Putamen (tissue), 1 donor: ENCODE measurements at regions not wholly inside any gene's neighbourhood (a gene's known extent, or its start where the extent isn't known, plus 50 kb on each side); places are given as distances from the start of the nearest gene placed in this dataset.
A peak's percentile ranks its signal among the peaks of the same experiment; 100 is the strongest.

Experiments
- DNase-seq: peaks from one replicate; pipeline ENCODE4 v3.0.0-alpha.2; 2016; ENCODE audit warnings: low spot score

GRCh38 chr15:37695719-37696118, 238.7 kb upstream of the TMCO5A start:
- DNase-seq = no peak

GRCh38 chr15:37698679-37699078, 235.8 kb upstream of the TMCO5A start:
- DNase-seq = no peak

GRCh38 chr15:37701230-37701629, 233.2 kb upstream of the TMCO5A start:
- DNase-seq = no peak

- DNase-seq = no peak
Measured at GRCh38 chr15:37709669-37710068, 224.8 kb upstream of the TMCO5A start.

GRCh38 chr15:37715101-37715500, 219.3 kb upstream of the TMCO5A start:
- no peak for DNase-seq

GRCh38 chr15:37720267-37720666, 214.2 kb upstream of the TMCO5A start:
- no peak for DNase-seq

- no peak for DNase-seq
Measured at GRCh38 chr15:37731146-37731746, 203.2 kb upstream of the TMCO5A start.

- no peak for DNase-seq
Measured at GRCh38 chr15:37733628-37734027, 200.8 kb upstream of the TMCO5A start.

- DNase-seq = no peak
Measured at GRCh38 chr15:37740623-37741141, 193.8 kb upstream of the TMCO5A start.

GRCh38 chr15:37743826-37744225, 190.6 kb upstream of the TMCO5A start:
- DNase-seq = no peak

- no peak for DNase-seq
Measured at GRCh38 chr15:37744521-37744920, 189.9 kb upstream of the TMCO5A start.

- DNase-seq = no peak
Measured at GRCh38 chr15:37751401-37751800, 183.0 kb upstream of the TMCO5A start.

GRCh38 chr15:37756407-37756806, 178.0 kb upstream of the TMCO5A start:
- peak; percentile 54 for DNase-seq

- DNase-seq = no peak
Measured at GRCh38 chr15:37758412-37758811, 176.0 kb upstream of the TMCO5A start.

- DNase-seq = no peak
Measured at GRCh38 chr15:37764733-37765191, 169.7 kb upstream of the TMCO5A start.

- no peak for DNase-seq
Measured at GRCh38 chr15:37765786-37766185, 168.7 kb upstream of the TMCO5A start.

- DNase-seq = no peak
Measured at GRCh38 chr15:37767841-37768455, 166.5 kb upstream of the TMCO5A start.

GRCh38 chr15:37771465-37771864, 163.0 kb upstream of the TMCO5A start:
- DNase-seq = peak; percentile 60

GRCh38 chr15:37773111-37773860, 161.2 kb upstream of the TMCO5A start:
- no peak for DNase-seq

- no peak for DNase-seq
Measured at GRCh38 chr15:37774961-37775360, 159.5 kb upstream of the TMCO5A start.

- DNase-seq = no peak
Measured at GRCh38 chr15:37777006-37777405, 157.4 kb upstream of the TMCO5A start.

GRCh38 chr15:37783290-37783689, 151.2 kb upstream of the TMCO5A start:
- DNase-seq = no peak

GRCh38 chr15:37788330-37788729, 146.1 kb upstream of the TMCO5A start:
- no peak for DNase-seq
